ENCODE measurements at regions not wholly inside any gene's neighbourhood (a gene's known extent, or its start where the extent isn't known, plus 50 kb on each side); places are given as distances from the start of the nearest gene placed in this dataset.

DNA sequence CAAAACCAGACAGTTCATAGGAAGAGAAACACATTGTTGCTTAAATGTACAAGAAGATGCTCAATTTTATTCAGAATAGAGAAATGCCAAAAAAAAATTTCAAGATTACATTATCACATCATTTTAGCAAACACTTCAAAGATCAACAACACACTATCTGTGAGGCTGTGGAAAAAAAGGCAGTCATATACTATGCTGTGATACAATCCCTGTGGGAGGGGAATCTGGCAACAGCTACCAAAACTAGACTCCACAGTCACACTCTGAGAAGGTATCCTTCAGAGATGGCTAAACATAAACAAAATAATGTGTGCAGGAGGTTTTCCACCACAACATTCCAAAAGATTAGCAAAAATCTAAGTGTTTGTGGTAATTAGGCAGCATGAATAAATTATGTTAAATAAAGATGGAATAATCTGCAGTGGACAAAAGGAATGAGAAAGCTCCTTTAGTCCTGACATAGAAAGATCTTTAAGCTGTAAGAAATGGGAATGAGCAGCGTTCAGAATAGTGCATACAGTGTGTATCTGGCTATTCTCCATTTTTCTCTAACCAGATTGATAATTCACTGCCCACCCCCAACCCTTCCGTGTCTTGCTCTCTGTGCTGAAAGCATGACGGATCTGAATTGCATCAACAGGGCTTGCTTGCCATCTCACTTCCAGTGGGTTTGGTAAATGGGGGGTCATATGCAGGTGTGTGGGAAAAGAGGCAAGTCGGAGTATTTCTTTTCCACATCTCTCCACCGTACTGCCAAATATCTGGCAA is 329.6 kb downstream of the MBD2 start (continued):
- TF ChIP-seq ZSCAN9 (CRISPR knock-in tag; IDR thresholded peaks at IDR 0.05; ENCODE audit: borderline replicate concordance) = no peak

DNA sequence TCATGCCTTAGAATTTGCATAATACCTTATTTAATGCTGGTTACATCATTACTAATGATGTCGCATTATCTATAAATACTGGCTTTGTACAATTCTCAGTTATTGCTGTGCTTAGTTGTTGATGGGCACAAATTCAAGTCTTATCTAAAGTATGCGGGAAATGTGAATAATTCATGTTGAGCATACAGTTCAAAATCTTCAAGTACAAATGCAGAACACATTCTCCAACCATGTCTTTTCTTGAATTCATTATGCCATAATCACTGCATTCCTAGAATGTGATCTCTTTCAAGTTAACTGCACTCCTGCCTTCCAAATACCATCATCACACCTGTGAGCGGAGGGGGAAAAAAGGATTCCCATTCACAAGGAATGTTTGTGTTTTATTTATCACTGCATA is 337.0 kb downstream of the MBD2 start:
- Histone ChIP-seq H3K36me3 (replicated peaks in 1 of 2; ENCODE audit: control insufficient read depth in 1 of 2, insufficient read depth in 2 of 2, low read length in 2 of 2) (no peaks in the 10 kb centered on the region), H3K79me2 (ENCODE audit: insufficient read depth, low read length) (no peaks in the 10 kb centered on the region), H3K4me1 (ENCODE audit: insufficient read depth, low read length) (no peaks in the 10 kb centered on the region), H3K27ac (ENCODE audit: extremely low read length, insufficient read depth, low read length) (no peak overlapping the region), H2AFZ (ENCODE audit: low read length) (no peak overlapping the region), H3K4me2 (ENCODE audit: low read depth, low read length) (no peak overlapping the region), H3K9ac (ENCODE audit: insufficient read depth, low read depth, low read length) (no peak overlapping the region), H3K4me3 (replicated peaks in 1 of 3; ENCODE audit: insufficient read depth in 1 of 3, low read depth in 2 of 3, low read length in 3 of 3) (no peak overlapping the region), H3K27me3 (ENCODE audit: control insufficient read depth in 1 of 2, insufficient read depth in 2 of 2, low read length in 2 of 2) (no peaks in the 10 kb centered on the region), H3K9me3 (ENCODE audit: low read length) (no peaks in the 10 kb centered on the region), H4K20me1 (ENCODE audit: insufficient read depth, low read length) (no peaks in the 10 kb centered on the region)
- no TSS peak for BruUV-seq (replicated peaks)
- ChIA-PET CTCF (ENCODE audit: low intra/inter-chr PET ratio, low total read pairs) (no interaction called here), POLR2A (no interaction called here)
- no peak for DNase-seq (ENCODE audit: low spot score)
- in situ Hi-C loops (cut with HindIII; ENCODE audit: extremely low pct_ligation_motif_present, low pct_unique_long_range_greater_than_20kb) = no loop called here
- ATAC-seq = no peak
- no peak for FAIRE-seq
- 18% methylated on average over 3 of the region's 3 CpGs for WGBS (ENCODE audit: low lambda C conversion rate)
- intact Hi-C loops (cut with micrococcal nuclease; ENCODE audit: unreplicated experiment) = no loop called here
- TF ChIP-seq MEIS1 (CRISPR knock-in tag; IDR thresholded peaks at IDR 0.05; ENCODE audit: borderline replicate concordance) = no peak
- TF ChIP-seq CENPT (CRISPR knock-in tag; IDR thresholded peaks at IDR 0.05; ENCODE audit: low read depth) = no peak
- TF ChIP-seq, protein P1, sequence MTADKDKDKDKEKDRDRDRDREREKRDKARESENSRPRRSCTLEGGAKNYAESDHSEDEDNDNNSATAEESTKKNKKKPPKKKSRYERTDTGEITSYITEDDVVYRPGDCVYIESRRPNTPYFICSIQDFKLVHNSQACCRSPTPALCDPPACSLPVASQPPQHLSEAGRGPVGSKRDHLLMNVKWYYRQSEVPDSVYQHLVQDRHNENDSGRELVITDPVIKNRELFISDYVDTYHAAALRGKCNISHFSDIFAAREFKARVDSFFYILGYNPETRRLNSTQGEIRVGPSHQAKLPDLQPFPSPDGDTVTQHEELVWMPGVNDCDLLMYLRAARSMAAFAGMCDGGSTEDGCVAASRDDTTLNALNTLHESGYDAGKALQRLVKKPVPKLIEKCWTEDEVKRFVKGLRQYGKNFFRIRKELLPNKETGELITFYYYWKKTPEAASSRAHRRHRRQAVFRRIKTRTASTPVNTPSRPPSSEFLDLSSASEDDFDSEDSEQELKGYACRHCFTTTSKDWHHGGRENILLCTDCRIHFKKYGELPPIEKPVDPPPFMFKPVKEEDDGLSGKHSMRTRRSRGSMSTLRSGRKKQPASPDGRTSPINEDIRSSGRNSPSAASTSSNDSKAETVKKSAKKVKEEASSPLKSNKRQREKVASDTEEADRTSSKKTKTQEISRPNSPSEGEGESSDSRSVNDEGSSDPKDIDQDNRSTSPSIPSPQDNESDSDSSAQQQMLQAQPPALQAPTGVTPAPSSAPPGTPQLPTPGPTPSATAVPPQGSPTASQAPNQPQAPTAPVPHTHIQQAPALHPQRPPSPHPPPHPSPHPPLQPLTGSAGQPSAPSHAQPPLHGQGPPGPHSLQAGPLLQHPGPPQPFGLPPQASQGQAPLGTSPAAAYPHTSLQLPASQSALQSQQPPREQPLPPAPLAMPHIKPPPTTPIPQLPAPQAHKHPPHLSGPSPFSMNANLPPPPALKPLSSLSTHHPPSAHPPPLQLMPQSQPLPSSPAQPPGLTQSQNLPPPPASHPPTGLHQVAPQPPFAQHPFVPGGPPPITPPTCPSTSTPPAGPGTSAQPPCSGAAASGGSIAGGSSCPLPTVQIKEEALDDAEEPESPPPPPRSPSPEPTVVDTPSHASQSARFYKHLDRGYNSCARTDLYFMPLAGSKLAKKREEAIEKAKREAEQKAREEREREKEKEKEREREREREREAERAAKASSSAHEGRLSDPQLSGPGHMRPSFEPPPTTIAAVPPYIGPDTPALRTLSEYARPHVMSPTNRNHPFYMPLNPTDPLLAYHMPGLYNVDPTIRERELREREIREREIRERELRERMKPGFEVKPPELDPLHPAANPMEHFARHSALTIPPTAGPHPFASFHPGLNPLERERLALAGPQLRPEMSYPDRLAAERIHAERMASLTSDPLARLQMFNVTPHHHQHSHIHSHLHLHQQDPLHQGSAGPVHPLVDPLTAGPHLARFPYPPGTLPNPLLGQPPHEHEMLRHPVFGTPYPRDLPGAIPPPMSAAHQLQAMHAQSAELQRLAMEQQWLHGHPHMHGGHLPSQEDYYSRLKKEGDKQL (CRISPR knock-in tag; IDR thresholded peaks at IDR 0.05; ENCODE audit: low read depth) = no peak
- no peak for TF ChIP-seq ZNF256 (CRISPR knock-in tag; conservative IDR thresholded peaks at IDR 0.05)
- no peak for TF ChIP-seq SOX5 (CRISPR knock-in tag; IDR thresholded peaks at IDR 0.05; ENCODE audit: borderline replicate concordance)
- TF ChIP-seq HOXA5 (CRISPR knock-in tag; IDR thresholded peaks at IDR 0.05) = no peak
- no peak for TF ChIP-seq CCDC6 (CRISPR knock-in tag; IDR thresholded peaks at IDR 0.05)
- TF ChIP-seq RFX5 (IDR thresholded peaks at IDR 0.05; ENCODE audit: low read depth, low read length) = no peak
- no peak for TF ChIP-seq ZBTB38 (CRISPR knock-in tag; IDR thresholded peaks at IDR 0.05)
- TF ChIP-seq ZMAT3 (CRISPR knock-in tag; conservative IDR thresholded peaks at IDR 0.05) = no peak
- TF ChIP-seq ZNF709 (CRISPR knock-in tag; IDR thresholded peaks at IDR 0.05) = no peak
- TF ChIP-seq, protein P2, sequence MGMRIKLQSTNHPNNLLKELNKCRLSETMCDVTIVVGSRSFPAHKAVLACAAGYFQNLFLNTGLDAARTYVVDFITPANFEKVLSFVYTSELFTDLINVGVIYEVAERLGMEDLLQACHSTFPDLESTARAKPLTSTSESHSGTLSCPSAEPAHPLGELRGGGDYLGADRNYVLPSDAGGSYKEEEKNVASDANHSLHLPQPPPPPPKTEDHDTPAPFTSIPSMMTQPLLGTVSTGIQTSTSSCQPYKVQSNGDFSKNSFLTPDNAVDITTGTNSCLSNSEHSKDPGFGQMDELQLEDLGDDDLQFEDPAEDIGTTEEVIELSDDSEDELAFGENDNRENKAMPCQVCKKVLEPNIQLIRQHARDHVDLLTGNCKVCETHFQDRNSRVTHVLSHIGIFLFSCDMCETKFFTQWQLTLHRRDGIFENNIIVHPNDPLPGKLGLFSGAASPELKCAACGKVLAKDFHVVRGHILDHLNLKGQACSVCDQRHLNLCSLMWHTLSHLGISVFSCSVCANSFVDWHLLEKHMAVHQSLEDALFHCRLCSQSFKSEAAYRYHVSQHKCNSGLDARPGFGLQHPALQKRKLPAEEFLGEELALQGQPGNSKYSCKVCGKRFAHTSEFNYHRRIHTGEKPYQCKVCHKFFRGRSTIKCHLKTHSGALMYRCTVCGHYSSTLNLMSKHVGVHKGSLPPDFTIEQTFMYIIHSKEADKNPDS (CRISPR knock-in tag; IDR thresholded peaks at IDR 0.05) = no peak
- TF ChIP-seq, protein P3, sequence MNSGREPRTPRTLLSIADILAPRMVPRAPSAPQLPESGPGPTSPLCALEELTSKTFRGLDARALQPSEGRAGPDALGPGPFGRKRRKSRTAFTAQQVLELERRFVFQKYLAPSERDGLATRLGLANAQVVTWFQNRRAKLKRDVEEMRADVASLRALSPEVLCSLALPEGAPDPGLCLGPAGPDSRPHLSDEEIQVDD (CRISPR knock-in tag; IDR thresholded peaks at IDR 0.05; ENCODE audit: borderline replicate concordance) = no peak
- no peak for TF ChIP-seq KDM4B (CRISPR knock-in tag; IDR thresholded peaks at IDR 0.05)

All from HepG2 (cell line).